K562 (cell line): ENCODE measurements at regions not wholly inside any gene's neighbourhood (a gene's known extent, or its start where the extent isn't known, plus 50 kb on each side); places are given as distances from the start of the nearest gene placed in this dataset.

Experiments
- ARID3B ChIP-seq: fragments of 250-450 bp; sonication (Bioruptor Pico); IDR thresholded peaks from 2 replicates; pipeline ENCODE4 v1.4.0; 2020; ENCODE audit warnings: borderline replicate concordance
- ARID4B ChIP-seq: sonication (generic); formaldehyde crosslinking; IDR thresholded peaks from 2 replicates; pipeline ENCODE4 v1.8.0; 2022; ENCODE audit warnings: mild to moderate bottlenecking, missing genetic modification reagents
- ATF1 ChIP-seq, 2 experiments: fragments of 450-650 bp in 1 of 2; IDR thresholded peaks; 2 replicates each; pipeline ENCODE4 v1.6.1; 2016; ENCODE audit warnings: missing compliant biosample characterization in 1 of 2, missing genetic modification characterization in 1 of 2
- FOXM1 ChIP-seq, 2 experiments: fragments of 450-650 bp in 1 of 2; sonication (generic) in 1 of 2; formaldehyde crosslinking in 1 of 2; IDR thresholded peaks; 2 replicates each; pipeline versions ENCODE4 v1.6.1 to v1.9.0; 2017 to 2022; ENCODE audit warnings: low read depth in 2 of 2, mild to moderate bottlenecking in 2 of 2, missing genetic modification reagents in 1 of 2, moderate library complexity in 1 of 2
- MEF2D ChIP-seq: conservative IDR thresholded peaks from 2 replicates; pipeline ENCODE4 v1.6.1; 2016; ENCODE audit warnings: low read depth, missing genetic modification characterization, missing compliant biosample characterization
- MNT ChIP-seq, 2 experiments: fragments of 450-650 bp; conservative IDR thresholded peaks; 2 replicates each; pipeline ENCODE4 v1.6.1; 2017; ENCODE audit warnings: mild to moderate bottlenecking in 2 of 2, moderate library complexity in 2 of 2
- NR2F6 ChIP-seq: fragments of 450-650 bp; formaldehyde crosslinking; IDR thresholded peaks from 2 replicates; pipeline ENCODE4 v1.4.0; 2020; ENCODE audit warnings: mild to moderate bottlenecking
- PBX2 ChIP-seq, 2 experiments: IDR thresholded peaks in 1 of 2; conservative IDR thresholded peaks in 1 of 2; 2 replicates each; pipeline ENCODE4 v1.6.1; 2016; ENCODE audit warnings: low read depth in 2 of 2, mild to moderate bottlenecking in 1 of 2, missing compliant biosample characterization in 1 of 2, missing genetic modification characterization in 1 of 2, moderate library complexity in 1 of 2
- RAD21 ChIP-seq, 2 experiments: fragments of 250-450 bp in 1 of 2; fragments of 450-650 bp in 1 of 2; sonication (Bioruptor Pico) in 1 of 2; formaldehyde crosslinking in 1 of 2; IDR thresholded peaks in 1 of 2; conservative IDR thresholded peaks in 1 of 2; 2 replicates each; pipeline versions ENCODE4 v1.4.0 to v1.8.0; 2020 to 2022; ENCODE audit warnings: mild to moderate bottlenecking in 2 of 2, moderate library complexity in 1 of 2
- RBBP5 ChIP-seq: fragments of 200-600 bp; sonication (generic); IDR thresholded peaks from 2 replicates; pipeline ENCODE4 v1.6.1; 2012; ENCODE audit warnings: borderline replicate concordance, mild to moderate bottlenecking, low read length, control low read depth, inconsistent platforms; ENCODE audit not compliant: insufficient read depth, poor library complexity, severe bottlenecking
- SOX6 ChIP-seq: fragments of 450-650 bp; IDR thresholded peaks from 2 replicates; pipeline ENCODE4 v1.6.1; 2014; ENCODE audit warnings: mild to moderate bottlenecking
- SRSF3 ChIP-seq: fragments of 200-400 bp; formaldehyde crosslinking; IDR thresholded peaks from 2 replicates; pipeline ENCODE4 v1.6.1; 2016; ENCODE audit warnings: mild to moderate bottlenecking, low read length, moderate library complexity; ENCODE audit not compliant: insufficient read depth
- SRSF9 ChIP-seq: fragments of 200-400 bp; formaldehyde crosslinking; IDR thresholded peaks from 2 replicates; pipeline ENCODE4 v1.6.1; 2017; ENCODE audit warnings: low read depth, low read length, borderline replicate concordance
- TCF3 ChIP-seq: sonication (generic); formaldehyde crosslinking; IDR thresholded peaks from 2 replicates; pipeline ENCODE4 v1.4.0; 2020; ENCODE audit warnings: mild to moderate bottlenecking, missing genetic modification reagents
- ZNF165 ChIP-seq: fragments of 250-450 bp; sonication (Bioruptor Pico); IDR thresholded peaks from 2 replicates; pipeline ENCODE4 v1.4.0; 2020; ENCODE audit warnings: borderline replicate concordance
- ZNF431 ChIP-seq: sonication (generic); formaldehyde crosslinking; IDR thresholded peaks from 2 replicates; pipeline ENCODE4 v1.8.0; 2022; ENCODE audit warnings: mild to moderate bottlenecking, missing genetic modification reagents

- TF ChIP-seq SOX6 (no peak), PBX2 (CRISPR knock-in tag; IDR thresholded peaks at IDR 0.05; ENCODE audit: low read depth) (no peak), PBX2 (tag; conservative IDR thresholded peaks at IDR 0.05; ENCODE audit: low read depth) (no peak), SRSF9 (no peak), FOXM1 (IDR thresholded peaks at IDR 0.05; ENCODE audit: low read depth) (peak; percentile 25; the same call in 1 of the 2 replicates), FOXM1 (CRISPR knock-in tag; IDR thresholded peaks at IDR 0.05; ENCODE audit: low read depth) (no peak), ATF1 (CRISPR knock-in tag; IDR thresholded peaks at IDR 0.05) (peak; percentile 66), ATF1 (tag; IDR thresholded peaks at IDR 0.05) (peak; percentile 88), MNT (conservative IDR thresholded peaks at IDR 0.05) (0 out of 4 replicates have a peak, but pooled peaks of 1 of the 2 experiments have one; percentile 27), ARID4B (CRISPR knock-in tag) (no peak), MEF2D (tag) (no peak), RAD21 (CRISPR knock-in tag; conservative IDR thresholded peaks at IDR 0.05 in 1 of 2, IDR thresholded peaks at IDR 0.05 in 1 of 2) (peak; percentile 61 to 72), ZNF431 (CRISPR knock-in tag) (no peak), RBBP5 (no peak), TCF3 (CRISPR knock-in tag) (no peak), SRSF3 (no peak), ZNF165 (CRISPR knock-in tag) (no peak), NR2F6 (CRISPR knock-in tag) (no peak), ARID3B (CRISPR knock-in tag) (no peak)
These were observed 197.6 kb upstream of the SASH1 start (continued) for GRCh38 chr6:148144917-148145521.
